SK-N-SH treated with all-trans-retinoic acid at 6 μM for 48 hours (cell line): ENCODE measurements at regions not wholly inside any gene's neighbourhood (a gene's known extent, or its start where the extent isn't known, plus 50 kb on each side); places are given as distances from the start of the nearest gene placed in this dataset.

Source experiments
- ESRRG ChIP-seq: fragments of 250-450 bp; sonication (Bioruptor Pico); IDR thresholded peaks from 2 replicates; pipeline ENCODE4 v1.6.1; 2021; ENCODE audit warnings: mild to moderate bottlenecking
- RARB ChIP-seq: fragments of 250-450 bp; sonication (Bioruptor Pico); IDR thresholded peaks from 2 replicates; pipeline ENCODE4 v1.8.0; 2021; ENCODE audit warnings: mild to moderate bottlenecking, moderate library complexity
- TSHZ2 ChIP-seq: fragments of 250-450 bp; sonication (Bioruptor Pico); IDR thresholded peaks from 2 replicates; pipeline ENCODE4 v1.5.0; 2020; ENCODE audit warnings: mild to moderate bottlenecking, moderate library complexity
- ZC3H10 ChIP-seq: fragments of 250-450 bp; sonication (Bioruptor Pico); IDR thresholded peaks from 2 replicates; pipeline ENCODE4 v1.5.1; 2021; ENCODE audit warnings: mild to moderate bottlenecking, moderate library complexity

DNA sequence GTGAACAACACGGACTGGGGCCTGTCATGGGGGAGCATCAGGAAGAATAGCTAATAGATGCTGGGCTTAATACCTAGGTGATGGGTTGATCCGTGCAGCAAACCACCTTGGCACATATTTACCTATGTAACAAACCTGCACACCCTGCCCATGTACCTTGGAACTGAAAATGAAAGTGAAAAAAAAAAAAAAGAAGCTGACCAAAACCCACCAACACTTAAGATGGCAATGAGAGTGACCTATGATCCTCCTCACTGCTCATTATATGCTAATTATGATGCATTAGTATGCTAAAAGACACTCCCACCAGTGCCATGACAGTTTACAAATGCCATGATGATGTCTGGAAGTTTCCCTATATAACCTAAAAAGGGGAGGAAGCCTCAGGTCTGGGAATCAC lies 503.2 kb upstream of the CTSO start:
- no peak for TF ChIP-seq ZC3H10 (CRISPR knock-in tag)
- TF ChIP-seq ESRRG: no peak
- TF ChIP-seq TSHZ2 (CRISPR knock-in tag): no peak
- no peak for TF ChIP-seq RARB (CRISPR knock-in tag)
